NCI-H2196 (cell line): ENCODE measurements at regions not wholly inside any gene's neighbourhood (a gene's known extent, or its start where the extent isn't known, plus 50 kb on each side); places are given as distances from the start of the nearest gene placed in this dataset.

Experiments
- DNase-seq: peaks from one replicate; lab custom pipeline; 2025; ENCODE audit not compliant: unreplicated experiment; lab: John Stamatoyannopoulos, UW

DNA sequence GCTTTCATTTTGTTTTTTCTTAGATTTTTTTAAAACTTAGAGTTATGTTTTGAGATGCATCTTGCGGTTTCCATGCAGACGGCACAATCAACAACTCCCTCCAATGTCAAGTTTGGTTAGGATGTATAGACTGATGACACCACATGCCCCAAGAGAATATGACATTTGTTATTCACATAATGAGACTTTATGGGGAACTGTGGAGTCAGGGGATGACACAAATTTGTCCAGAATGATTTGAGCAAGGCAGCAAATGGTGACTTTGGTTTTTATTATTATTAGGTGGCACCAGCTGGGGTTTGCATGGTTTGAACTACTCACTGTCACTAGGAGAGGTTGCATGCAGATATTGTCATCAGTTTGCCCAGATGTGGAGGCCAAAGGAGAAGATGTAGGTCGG lies 461.8 kb upstream of the PRKX start:
- no peak for DNase-seq

DNA sequence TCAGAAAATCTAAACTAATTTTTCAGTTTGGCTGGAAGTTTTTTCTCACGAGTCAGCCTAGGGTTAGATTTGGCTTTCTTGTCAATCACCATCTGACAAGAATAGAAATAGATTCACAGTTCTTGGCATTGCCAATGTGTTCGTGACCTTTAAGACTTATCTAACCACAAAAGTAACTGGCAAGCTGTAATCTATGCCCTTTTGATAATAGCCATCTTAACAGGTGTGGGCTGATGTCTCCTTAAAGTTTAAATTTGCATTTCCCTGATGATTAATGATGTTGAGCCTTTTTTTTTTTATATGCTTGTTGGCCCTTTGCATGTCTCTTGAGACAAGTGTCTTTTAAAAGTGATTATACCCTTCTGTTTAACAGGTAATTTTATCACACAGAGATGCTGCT lies 460.3 kb upstream of the PRKX start:
- DNase-seq, result no peak

DNA sequence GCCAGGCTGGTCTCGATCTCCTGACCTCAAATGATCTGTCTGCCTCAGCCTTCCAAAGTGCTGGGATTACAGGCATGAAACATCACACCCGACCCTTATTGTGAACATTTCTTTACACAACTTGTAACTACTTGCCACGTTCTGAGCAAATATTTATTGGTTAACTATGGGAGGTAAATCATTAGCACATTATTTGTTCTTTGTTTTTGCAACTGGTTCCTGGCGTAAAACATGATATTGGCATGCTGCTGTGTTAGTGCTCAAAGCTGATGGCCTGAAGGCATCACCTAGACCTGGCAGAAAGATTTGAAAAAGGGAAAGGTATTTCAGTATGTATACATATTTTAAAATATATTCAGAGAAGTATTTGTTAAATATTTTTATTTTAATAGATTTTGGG lies 438.3 kb upstream of the PRKX start:
- DNase-seq, result no peak

DNA sequence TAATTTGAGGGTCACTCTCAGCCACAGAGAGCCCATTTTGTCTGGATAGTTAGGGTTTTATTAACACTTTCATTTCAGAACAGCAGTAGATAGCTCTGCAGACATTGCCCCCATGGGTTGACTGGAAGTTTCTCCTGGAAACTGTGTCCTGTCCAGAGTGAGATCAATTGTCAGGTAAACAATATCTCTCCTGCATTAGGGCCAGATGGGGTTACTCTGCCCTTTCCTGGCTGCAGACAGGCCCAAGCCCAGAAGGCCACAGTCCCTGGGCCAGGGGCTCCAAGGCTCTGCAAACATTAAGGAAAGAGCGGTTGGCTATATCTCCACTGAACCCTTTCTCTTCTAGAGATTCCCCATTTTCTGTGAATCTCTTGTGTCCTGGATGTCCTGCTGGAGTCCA lies 436.8 kb upstream of the PRKX start:
- DNase-seq, result no peak

DNA sequence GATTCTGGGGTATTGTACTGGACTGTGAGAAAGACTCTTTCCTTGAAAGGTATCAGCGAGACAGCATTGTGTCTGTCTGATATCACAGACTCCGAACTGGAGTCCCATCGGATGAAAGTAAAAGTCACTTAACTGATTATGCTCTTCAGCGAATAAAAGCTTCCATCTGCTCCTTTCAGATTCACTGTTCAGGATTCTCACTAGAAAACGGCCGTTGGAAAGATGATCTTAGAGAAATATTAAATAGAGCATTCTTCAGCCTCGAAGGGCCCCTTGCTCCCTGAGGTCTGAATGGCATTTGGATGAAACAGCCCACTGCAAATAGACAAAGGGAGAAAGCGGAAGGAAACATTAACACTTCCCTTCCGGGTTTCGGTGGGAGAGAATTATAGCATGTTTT lies 416.2 kb upstream of the PRKX start:
- DNase-seq, result no peak

DNA sequence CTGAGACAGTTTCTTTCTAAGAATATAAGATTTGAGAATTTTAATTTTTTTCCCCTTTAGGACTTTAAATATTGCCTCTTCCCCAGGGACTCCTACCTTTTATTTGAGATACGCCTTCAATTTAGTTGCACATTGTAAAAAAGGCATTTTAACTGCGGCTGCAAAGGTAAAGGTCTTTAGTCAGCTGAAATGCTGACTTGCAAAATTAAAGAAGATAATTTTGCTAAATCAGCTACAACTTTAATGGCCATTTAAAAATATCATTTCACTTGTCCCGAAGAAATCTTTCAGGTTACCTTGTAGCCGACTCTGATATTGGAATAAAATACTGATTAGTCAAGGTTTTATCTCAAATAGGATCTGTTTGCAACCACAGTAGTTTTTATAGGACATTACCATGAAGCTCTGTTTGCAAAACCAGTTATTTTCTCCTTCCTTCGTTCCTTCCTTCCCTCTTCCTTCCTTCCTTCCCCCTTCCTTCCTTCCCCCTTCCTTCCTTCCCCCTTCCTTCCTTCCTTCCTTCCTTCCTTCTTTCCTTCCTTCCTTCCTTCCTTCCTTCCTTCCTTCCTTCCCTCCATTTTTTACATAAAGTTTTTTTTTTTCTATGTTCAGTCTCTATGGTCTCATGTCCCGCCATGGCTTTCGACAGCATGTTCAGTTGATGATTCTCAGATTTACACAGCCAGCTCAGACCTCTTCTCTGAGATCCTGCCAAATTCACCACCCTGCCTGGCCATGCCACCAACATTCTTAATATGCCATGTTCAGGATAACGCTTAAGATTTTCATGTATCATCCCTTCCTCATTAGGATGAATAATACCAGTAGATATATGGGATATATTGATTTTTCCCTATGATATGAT lies 405.4 kb upstream of the PRKX start:
- no peak for DNase-seq

DNA sequence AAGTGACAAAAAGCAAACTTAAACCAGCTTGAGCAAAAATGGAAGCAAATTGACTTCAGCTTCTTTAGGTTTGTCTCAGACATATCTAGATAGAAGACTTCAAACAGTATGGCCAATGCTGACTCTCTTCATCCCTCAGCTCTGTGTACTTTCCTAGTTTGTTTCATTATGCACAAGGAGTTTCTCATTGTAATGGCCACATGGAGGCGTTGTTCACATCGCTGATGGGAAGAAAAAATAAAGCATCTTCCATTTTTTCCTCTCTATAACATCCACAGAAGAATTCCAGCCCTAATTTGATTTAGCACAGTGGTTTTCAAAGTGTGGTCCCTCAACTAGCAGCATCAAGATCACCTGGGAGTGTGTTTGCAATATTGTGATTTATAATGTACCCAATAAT lies 397.5 kb upstream of the PRKX start:
- no peak for DNase-seq

DNA sequence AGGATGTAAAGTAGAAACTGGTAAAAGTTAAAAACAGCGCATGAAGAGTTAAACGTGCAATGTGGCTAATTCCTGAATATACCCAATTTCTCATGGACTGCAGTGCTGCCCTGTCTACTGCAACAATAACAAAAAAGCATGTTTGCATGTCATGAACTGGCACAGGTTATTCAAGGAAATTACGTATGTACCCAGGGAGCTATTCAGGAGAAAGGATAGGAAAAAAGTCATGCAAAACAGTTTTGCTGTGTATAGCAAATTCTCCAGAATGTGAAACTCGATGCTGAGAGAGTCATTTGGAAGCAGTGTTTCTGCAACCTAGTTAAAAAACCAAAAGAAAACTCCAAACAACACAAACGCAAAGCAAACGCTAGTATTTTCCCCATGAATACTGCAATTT lies 381.5 kb upstream of the PRKX start:
- no peak for DNase-seq

DNA sequence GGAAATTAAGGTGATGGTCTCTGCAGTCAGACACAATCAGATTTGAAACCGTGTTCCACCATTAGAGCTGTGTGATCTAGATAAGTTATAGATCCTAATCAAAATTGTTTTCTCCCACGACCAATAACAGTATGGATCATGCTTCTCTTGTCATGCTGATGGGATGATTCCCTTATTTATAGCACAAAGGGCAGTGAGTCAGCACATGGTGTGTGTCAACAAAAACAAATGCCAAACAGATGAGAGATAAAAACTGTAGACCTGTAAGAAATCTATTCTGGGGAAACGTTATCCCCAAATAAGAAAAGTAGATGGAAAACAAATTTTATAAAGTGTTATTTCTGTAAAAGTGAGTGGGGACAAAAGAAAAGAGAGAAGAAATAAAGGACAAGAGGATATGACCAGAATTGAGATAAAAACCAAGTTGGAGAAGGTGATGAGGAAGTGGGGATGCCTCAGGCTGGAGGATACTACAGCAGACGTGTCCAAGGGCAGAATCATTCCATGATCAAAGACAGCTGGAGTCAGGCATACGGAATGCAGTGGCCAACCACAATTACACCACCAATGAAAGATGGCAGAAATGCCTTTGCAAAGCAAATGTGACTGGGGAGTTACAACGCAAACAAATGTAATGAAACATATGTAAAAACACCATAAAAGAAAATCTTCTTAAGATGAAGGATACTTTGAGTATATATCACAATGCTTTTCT lies 377.8 kb upstream of the PRKX start:
- DNase-seq, result no peak

DNA sequence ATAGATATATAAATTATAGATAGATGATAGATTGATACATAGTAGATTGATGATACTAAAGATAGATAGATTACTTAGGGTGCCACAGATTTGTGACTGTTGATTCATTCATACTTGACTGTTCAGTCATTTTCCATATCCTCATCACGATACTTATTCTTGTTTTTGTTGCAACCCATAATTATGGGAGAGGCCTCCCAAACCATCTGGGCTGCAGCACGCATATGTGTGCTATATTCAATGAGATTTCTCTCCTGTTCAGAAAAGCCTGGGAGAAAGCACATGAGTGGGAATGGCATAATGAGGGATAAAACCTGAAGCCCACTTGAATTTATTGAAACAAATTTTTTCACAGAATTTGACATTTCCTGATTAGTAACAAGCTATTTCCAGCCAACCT lies 346.4 kb upstream of the PRKX start:
- no peak for DNase-seq

DNA sequence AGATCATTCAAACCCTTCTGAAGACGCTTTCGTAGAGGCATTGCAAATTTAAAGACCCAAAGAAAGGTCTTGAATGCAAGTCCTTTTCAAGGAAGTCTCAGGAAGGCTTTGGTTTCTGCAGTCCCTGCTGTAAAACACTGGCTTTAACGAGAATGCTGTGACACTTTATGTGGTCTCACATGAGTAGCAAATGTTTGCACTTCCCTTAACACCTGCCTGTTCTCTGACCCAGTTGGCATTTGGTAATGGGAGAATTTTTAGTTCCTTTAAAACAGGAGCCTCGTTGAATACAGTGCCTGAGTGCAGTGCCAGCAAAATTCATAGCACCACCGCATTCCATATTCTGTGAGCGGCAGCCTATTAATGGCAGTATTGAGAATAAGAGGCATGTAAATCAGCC lies 330.5 kb upstream of the PRKX start:
- DNase-seq, result no peak

DNA sequence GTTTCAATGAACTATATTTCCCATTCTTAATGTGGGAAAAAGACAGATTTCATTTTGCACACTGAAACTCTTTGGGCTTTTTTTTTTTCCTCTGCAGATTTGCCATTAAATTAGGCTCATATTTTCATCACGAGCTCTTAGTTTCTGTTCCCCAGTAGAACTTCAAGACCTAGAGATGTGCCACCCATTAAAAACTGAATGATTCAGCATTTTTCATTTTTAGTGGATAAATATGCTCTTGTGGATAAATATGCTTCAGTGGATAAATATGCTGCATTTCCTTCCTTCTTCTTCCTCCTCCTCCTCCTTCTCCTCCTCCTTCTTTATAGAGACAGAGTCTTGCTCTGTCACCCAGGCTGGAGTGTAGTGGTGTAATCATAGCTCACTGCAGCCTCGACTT lies 322.4 kb upstream of the PRKX start:
- no peak for DNase-seq

DNA sequence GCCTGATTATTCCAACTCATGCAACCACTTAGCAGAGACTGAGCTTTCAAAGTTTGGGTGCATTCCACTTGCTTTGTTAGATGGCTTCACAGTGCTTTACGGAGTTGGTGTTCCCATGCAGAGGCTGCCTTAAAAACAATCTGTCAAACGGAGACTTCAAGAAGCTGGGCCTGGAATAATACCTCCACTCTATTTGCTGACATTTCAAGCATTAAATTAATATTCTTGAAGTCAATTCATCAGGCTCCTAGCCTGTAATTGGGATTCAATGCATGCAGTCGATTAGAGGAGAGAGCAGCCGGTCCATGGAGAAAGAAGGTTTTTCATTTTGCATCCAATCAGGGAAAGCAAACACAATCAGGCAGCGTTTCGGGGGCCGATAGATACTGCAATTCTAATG lies 314.7 kb upstream of the PRKX start:
- no peak for DNase-seq

DNA sequence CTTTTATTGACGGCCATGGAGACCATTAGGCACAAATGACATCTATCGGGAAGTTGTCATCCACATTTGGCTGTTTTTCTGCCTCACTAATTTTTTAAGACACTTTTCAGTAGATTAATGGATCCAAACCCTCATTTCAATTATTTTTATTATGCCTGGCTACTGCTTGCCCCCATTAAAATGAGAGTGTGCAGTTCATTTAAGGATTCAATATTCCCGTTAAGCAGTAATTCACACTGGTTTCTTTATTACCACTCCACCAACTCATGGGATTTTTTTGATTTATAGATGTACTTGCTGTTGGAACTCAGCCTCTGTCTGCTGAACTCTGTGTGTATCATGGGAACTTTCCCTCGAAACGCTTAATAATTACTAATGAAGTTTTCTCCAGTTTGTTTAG lies 291.8 kb upstream of the PRKX start:
- no peak for DNase-seq

DNA sequence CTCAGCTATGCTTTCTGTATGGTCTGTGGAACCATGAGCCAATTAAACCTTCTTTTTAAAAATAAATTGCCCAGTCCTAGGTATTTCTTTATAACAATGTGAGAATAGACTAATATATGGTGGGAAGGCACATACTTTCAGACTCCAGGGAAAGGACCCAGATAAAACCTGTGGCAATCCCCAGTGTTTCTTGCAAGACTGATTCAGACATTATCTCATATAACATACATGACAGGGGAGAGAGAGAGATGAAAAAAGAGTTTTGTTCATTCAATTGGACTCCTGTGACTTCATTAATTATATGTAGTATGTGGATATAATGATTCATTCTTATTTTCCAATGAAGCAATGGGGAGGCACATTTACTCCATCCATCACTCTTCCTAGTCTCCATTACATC lies 291.4 kb upstream of the PRKX start:
- DNase-seq, result no peak

DNA sequence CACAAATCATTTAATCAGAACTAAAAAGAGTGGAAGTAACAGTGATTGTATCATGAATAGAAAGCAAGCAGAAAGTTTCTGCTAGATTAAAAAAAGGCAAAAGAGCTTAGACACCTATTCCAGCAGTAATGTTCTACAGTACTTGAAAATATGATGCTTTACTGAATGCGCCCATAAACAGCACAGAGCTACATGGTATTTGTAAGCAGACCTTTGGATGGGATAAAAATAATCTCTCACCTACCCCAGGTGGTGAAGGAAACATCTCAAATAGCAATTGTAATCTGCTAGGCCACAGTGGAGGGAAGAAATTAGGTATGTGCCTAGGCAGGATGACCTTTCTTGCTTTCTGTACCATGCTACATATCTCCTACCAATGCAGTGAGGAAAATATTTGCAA lies 280.9 kb upstream of the PRKX start:
- DNase-seq, result no peak

DNA sequence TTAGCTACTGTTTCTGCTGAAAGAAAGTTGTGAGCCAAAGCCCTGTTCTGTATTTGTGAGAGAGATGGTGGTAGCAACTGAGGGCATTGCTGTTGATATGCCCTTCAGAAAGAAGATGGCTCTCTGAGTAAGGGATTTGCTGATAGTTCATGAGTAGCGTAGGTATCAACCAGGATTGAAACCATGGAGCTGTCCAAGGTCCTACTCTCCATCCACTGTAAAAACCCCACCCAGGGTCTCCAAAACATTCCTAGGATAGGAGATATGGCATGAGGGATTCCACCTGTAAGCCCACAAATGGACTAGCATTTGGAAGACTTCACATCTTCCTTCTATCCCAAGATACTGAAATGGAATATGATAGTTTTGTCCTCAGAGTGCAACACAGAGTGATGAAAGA lies 277.1 kb upstream of the PRKX start:
- no peak for DNase-seq

DNA sequence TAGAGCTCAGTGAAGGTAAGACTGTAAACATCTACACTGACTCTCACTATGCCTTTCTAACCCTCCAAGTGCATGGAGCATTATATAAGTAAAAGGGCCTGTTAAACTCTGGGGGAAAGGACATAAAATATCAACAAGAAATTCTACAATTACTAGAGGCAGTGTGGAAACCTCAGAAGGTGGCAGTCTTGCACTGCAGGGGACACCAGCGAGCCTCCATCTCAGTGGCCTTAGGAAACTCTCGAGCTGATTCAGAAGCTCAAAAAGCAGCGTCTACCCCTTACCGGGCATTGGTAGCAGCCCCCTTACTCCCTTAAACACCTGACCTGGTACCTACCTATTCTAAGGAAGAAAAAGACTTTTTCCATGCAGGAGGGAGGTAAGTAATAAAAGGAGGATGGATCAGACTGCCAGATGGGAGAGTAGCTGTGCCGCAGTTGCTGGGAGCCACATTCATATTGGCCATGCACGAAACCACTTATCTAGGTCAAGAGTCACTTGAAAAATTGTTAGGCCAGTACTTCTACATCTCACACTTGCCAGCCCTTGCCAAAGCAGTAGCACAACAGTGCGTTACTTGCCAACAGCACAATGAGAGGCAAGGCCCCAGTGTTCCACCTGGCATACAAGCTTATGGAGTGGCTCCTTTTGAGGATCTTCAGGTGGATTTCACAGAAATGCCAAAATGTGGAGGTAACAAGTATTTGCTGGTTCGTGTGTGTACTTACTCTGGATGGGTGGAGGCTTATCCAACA lies 258.8 kb upstream of the PRKX start:
- DNase-seq, result peak; percentile 16

DNA sequence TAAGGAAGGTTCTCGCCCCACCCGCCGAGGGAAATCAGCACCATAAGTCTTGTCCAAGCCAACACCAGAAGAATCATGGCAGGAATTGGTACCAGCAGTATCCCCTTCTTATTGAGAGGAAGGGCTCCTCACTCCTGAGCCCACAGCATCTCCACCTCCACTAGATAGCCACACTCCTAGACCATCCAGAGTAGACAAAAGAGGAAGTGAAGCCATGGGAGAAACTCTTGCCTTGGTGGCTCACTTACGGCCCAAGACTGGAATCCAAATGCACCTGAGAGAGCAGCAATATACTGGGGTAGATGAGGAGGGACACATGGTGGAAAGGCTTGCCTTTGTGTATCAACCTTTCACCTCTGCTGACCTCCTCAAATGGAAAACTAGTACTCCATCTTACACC lies 255.3 kb upstream of the PRKX start:
- DNase-seq, result no peak

DNA sequence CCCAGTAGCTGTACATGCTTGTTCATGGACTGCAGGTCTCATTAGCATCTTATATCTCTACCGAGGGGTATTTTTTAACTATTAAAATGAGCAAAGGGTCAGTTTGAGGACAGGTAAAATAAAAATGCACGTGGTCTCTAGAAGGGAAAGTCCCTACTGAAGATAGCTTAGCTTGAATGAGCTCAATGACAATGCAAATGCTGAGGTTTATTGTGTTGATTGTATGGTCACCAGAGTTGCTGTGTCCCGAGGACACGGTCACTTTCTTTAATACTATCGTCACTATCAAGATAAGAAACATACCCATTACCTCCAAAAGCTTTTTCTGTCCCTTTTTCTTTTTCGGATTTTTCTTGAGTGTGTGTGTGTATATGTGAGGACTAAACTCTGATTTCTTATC lies 250.5 kb upstream of the PRKX start:
- DNase-seq, result no peak

DNA sequence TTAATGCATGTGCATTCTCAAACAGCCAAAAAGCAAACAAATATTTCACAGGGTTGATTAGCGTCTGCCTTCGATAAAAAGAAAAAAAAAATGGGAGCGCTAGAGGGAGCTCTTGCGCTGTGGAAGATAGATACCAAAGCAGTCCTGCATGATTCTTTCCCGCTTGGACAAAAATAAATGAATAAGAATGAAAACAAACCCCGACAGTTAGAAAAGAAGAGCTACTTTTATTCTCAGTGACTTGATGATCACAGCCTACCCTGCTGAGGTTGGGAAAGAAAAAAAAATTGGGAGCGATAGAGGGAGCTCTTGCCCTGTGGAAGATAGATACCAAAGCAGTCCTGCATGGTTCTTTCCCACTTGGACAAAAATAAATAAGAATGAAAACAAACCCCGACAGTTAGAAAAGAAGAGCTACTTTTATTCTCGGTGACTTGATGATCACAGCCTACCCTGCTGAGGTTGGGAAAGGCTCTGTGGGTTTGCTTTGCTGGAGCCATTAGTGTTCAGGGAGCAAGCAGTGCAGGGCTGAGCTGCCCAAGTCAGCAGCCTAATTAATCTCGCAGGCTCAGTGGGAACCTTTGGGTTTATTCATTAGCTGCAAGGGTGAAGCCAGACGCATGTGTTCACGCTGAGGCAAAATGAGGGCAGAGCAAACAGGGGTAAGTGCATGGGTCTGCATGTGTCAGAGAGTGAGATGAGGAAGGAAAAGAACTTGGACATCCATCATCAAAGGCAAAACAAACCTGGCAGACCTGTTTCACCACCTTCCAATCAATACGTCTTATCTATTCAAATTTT lies 249.3 kb upstream of the PRKX start:
- peak; percentile 30 for DNase-seq
